ENCODE measurements at regions not wholly inside any gene's neighbourhood (a gene's known extent, or its start where the extent isn't known, plus 50 kb on each side); places are given as distances from the start of the nearest gene placed in this dataset.

DNA sequence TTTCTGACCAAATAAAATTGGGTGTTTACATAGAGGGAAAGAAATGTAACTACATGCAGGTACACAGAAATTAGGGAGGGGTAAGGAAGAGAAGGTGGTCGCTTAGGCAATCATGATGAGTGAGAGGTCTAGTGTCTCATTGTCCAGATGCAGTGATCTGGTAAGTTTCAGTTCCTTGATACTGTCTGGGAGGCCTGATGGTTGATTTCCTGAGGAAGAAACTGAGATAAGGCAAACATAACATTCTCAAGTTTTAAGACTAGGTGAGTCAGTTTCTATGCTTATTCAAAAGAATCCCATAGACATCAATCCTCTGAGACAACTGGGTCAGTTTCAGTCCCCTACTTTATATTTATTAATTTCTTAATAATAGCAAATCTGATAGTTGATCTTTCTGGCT, 843.3 kb upstream of the CDH10 start:
- no peak for DNase-seq (ENCODE audit: low read depth)
- TF ChIP-seq, protein P1, sequence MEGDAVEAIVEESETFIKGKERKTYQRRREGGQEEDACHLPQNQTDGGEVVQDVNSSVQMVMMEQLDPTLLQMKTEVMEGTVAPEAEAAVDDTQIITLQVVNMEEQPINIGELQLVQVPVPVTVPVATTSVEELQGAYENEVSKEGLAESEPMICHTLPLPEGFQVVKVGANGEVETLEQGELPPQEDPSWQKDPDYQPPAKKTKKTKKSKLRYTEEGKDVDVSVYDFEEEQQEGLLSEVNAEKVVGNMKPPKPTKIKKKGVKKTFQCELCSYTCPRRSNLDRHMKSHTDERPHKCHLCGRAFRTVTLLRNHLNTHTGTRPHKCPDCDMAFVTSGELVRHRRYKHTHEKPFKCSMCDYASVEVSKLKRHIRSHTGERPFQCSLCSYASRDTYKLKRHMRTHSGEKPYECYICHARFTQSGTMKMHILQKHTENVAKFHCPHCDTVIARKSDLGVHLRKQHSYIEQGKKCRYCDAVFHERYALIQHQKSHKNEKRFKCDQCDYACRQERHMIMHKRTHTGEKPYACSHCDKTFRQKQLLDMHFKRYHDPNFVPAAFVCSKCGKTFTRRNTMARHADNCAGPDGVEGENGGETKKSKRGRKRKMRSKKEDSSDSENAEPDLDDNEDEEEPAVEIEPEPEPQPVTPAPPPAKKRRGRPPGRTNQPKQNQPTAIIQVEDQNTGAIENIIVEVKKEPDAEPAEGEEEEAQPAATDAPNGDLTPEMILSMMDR (conservative IDR thresholded peaks at IDR 0.05; ENCODE audit: control insufficient read depth, insufficient read depth, low read depth, low read length): no peak
- no peak overlapping the region for H3K4me3 ChIP-seq (ENCODE audit: control insufficient read depth, low read depth, low read length)

DNA sequence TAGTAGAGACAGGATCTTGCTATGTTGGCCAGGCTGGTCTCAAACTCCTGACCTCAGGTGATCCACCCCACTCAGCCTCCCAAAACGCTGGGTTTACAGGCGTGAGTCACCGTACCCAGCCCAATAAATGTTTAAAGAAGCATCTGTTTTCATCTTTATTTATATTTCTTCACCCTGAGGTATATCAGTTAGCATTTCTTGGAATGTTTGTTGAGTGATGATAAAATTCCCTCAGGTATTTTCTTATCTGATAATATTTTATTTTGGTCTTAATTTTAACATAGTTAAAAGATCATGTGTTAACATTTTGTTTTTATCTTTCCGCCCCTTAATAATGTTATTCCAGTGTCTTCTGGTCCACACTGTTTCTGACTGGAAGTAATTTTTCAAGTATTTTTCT, 839.6 kb upstream of the CDH10 start:
- TF ChIP-seq, protein P1 (conservative IDR thresholded peaks at IDR 0.05; ENCODE audit: control insufficient read depth, insufficient read depth, low read depth, low read length): no peak
- DNase-seq (ENCODE audit: low read depth): no peak

DNA sequence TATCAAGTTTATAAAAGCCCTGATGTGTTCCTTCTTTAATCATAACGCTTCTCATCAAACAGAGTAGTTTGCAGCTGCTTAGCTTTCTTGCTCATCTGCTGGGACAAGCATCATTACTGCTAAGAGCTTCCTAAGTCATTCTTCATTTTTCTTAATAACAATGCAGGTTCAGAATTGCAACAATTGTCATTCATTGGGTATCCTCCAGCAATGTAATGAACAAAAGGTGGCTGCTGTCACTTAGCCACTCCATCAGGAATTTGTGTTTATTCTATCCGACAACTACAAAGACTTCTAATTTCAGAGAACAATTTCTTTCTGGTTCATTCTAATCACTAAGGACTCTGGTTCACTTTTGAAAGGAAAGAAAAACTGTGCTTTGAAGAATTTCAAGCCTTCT, 836.7 kb upstream of the CDH10 start:
- no peak for DNase-seq (ENCODE audit: low read depth)
- TF ChIP-seq, protein P1 (conservative IDR thresholded peaks at IDR 0.05; ENCODE audit: control insufficient read depth, insufficient read depth, low read depth, low read length): no peak
- H3K4me3 ChIP-seq (ENCODE audit: control insufficient read depth, low read depth, low read length): no peak overlapping the region

More for the DNA sequence above, 839.6 kb upstream of the CDH10 start:
- H3K4me3 ChIP-seq (ENCODE audit: control insufficient read depth, low read depth, low read length): no peak overlapping the region

DNA sequence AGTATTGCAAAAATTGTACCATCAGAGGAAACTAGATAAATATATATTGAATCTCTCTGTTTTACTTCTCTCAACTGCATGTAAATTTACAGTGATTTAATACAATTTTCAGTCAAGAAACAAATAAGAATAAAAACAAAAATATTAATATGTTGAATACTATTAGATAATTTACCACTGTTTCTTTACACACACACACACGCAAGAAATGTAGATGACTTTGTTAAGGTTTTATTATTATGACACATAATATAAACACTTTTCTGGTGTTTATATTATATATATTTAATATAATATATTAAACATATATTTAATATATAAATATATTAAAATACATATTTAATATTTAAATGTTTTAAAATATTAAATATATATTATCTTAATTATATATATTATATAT, 814.3 kb upstream of the CDH10 start:
- DNase-seq (ENCODE audit: low read depth): no peak
- TF ChIP-seq, protein P1 (conservative IDR thresholded peaks at IDR 0.05; ENCODE audit: control insufficient read depth, insufficient read depth, low read depth, low read length): no peak
- H3K4me3 ChIP-seq (ENCODE audit: control insufficient read depth, low read depth, low read length): no peak overlapping the region

DNA sequence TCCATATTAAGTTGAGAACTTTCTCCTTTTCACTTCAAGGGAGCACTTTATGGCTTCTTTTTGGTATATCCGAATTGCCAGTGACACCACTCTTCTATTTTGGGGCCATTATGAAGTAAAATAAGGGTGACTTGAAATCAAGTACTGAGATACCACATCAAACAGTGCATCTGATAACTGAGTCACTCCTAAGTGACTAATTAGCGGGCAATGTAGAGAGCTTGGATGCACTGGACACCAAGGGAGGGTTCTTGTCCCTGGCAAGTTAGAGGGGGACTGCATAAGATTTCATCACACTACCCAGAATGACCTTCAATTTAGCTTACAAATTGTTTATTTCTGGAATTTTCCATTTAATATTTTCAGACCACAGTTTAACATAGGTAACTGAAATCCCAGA, 813.9 kb upstream of the CDH10 start:
- TF ChIP-seq, protein P1 (conservative IDR thresholded peaks at IDR 0.05; ENCODE audit: control insufficient read depth, insufficient read depth, low read depth, low read length): no peak
- DNase-seq (ENCODE audit: low read depth): no peak
- H3K4me3 ChIP-seq (ENCODE audit: control insufficient read depth, low read depth, low read length): no peak overlapping the region

DNA sequence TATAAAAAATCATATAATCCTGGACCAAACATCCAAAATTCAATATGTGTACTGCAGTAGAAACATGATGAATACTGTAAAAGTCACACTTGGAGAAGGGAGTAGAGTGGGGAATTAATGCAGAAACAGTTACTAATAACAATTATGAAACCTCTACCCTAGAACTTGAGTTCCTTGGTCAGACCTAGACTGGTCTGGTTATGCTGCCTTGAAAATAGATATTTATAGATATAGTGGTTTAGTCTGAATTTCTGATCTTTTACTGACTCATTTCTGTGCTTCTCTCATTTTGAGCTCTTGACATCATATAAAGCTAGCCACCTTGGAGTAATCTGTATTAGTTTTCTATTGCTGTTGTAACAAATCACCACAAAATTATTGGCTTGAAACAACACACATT, 808.7 kb upstream of the CDH10 start:
- H3K4me3 ChIP-seq (ENCODE audit: control insufficient read depth, low read depth, low read length): no peak overlapping the region
- TF ChIP-seq, protein P1 (conservative IDR thresholded peaks at IDR 0.05; ENCODE audit: control insufficient read depth, insufficient read depth, low read depth, low read length): no peak
- no peak for DNase-seq (ENCODE audit: low read depth)

DNA sequence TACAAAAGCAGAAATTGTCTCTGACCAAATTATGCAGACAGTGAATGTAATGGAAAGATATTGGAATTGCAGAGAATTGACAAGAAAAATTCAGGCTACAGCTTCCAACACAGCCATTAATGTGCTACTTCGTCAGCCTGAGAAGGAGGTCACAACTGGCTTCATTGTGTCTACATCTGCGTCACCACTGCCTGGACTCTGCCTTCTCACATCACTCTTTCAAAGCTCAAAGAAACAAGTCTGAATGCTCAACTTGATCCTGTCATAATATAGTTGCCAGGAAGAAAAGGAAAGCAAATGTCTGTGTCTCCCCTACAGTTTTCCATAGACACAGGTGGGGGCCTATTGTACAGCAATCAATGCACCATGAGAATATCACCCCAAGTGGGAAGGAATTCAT, 806.5 kb upstream of the CDH10 start:
- no peak for DNase-seq (ENCODE audit: low read depth)
- H3K4me3 ChIP-seq (ENCODE audit: control insufficient read depth, low read depth, low read length): no peak overlapping the region
- TF ChIP-seq, protein P1 (conservative IDR thresholded peaks at IDR 0.05; ENCODE audit: control insufficient read depth, insufficient read depth, low read depth, low read length): no peak

Measured in fibroblast of mammary gland (primary cell).